Thyroid gland (tissue), 4 donors: ENCODE measurements at regions not wholly inside any gene's neighbourhood (a gene's known extent, or its start where the extent isn't known, plus 50 kb on each side); places are given as distances from the start of the nearest gene placed in this dataset.
"Not testable (repeated sequence)": the region's sequence is repeated elsewhere in the genome, so short reads cannot be mapped to it uniquely, and the experiment has no call there.

ENCODE experiments used
- DNase-seq, 2 donors: peaks; one replicate each; pipeline ENCODE4 v3.0.0-alpha.2; 2019
- H3K27ac ChIP-seq, 3 donors: fragments of 200-600 bp; sonication (generic); 1 replicate in 2 of 3; 2 replicates in 1 of 3; pipeline ENCODE4 v1.5.1; 2016 to 2019; ENCODE audit warnings: mild to moderate bottlenecking in 1 of 3, moderate library complexity in 1 of 3
- H3K27me3 ChIP-seq: fragments of 200-600 bp; sonication (generic); one replicate; pipeline ENCODE4 v1.5.1; 2019
- H3K36me3 ChIP-seq, 2 donors: fragments of 200-600 bp; sonication (generic); one replicate each; pipeline ENCODE4 v1.5.1; 2016 to 2019
- H3K4me1 ChIP-seq, 2 donors: fragments of 200-600 bp; sonication (generic); one replicate each; pipeline ENCODE4 v1.5.1; 2017 to 2019
- H3K4me3 ChIP-seq, 3 donors: fragments of 200-600 bp; sonication (generic); replicated peaks in 1 of 3; 1 replicate in 2 of 3; 2 replicates in 1 of 3; pipeline ENCODE4 v1.5.1; 2016; ENCODE audit warnings: mild to moderate bottlenecking in 1 of 3
- H3K9me3 ChIP-seq: fragments of 200-600 bp; sonication (generic); one replicate; pipeline ENCODE4 v1.5.1; 2017
- CTCF ChIP-seq, 6 experiments: fragments of 200-600 bp in 3 of 6; fragments of 450-650 bp in 3 of 6; sonication (generic) in 3 of 6; IDR thresholded peaks; one replicate each; pipeline ENCODE4 v1.5.1; 2016 to 2019; ENCODE audit warnings: antibody characterized with exemption in 6 of 6, mild to moderate bottlenecking in 2 of 6, inconsistent platforms in 1 of 6, moderate library complexity in 1 of 6
- POLR2A ChIP-seq, 2 donors: fragments of 450-650 bp; IDR thresholded peaks; one replicate each; pipeline ENCODE4 v1.6.1; 2017; ENCODE audit warnings: antibody characterized with exemption in 2 of 2, mild to moderate bottlenecking in 2 of 2, moderate library complexity in 1 of 2
- WGBS, 2 donors: methylation state at CpG; one replicate each; pipeline ENCODE4 v1.1.5; 2017; 5-methylcytosine and 5-hydroxymethylcytosine counted together
- intact Hi-C: fragments of 100-400 bp; cut with DNase I; formaldehyde crosslinking; loops from one replicate; pipeline ENCODE4 v1.15.1; 2023

- intact Hi-C loops, result no loop called here
- H3K27me3 ChIP-seq, result no peaks in the 10 kb centered on the region
- 88 to 89% methylated on average over 4 of the region's 4 CpGs for WGBS, 2 donors
- H3K27ac ChIP-seq, result no peak overlapping the region
- H3K9me3 ChIP-seq, result no peaks in the 10 kb centered on the region
- no peaks in the 10 kb centered on the region for H3K4me1 ChIP-seq
- TF ChIP-seq POLR2A (IDR thresholded peaks at IDR 0.05) (no peak), CTCF (IDR thresholded peaks at IDR 0.05) (no peak)
- H3K4me3 ChIP-seq, result no peak overlapping the region
- no peaks in the 10 kb centered on the region for H3K36me3 ChIP-seq
- no peak for DNase-seq
These were observed 133.6 kb downstream of the KCNE4 start for GRCh38 chr2:223185638-223186037.

GRCh38 chr2:223187256-223187655, 135.3 kb downstream of the KCNE4 start:
- Histone ChIP-seq H3K4me1 (no peaks in the 10 kb centered on the region), H3K36me3 (no peaks in the 10 kb centered on the region), H3K4me3 (no peak overlapping the region), H3K27ac (no peak overlapping the region), H3K9me3 (no peaks in the 10 kb centered on the region), H3K27me3 (no peaks in the 10 kb centered on the region)
- WGBS, 2 donors, result 93 to 94% methylated on average over 3 of the region's 3 CpGs
- no peak for TF ChIP-seq POLR2A (IDR thresholded peaks at IDR 0.05)
- TF ChIP-seq CTCF (IDR thresholded peaks at IDR 0.05), result no peak
- DNase-seq, result no peak
- intact Hi-C loops, result no loop called here

GRCh38 chr2:223190561-223191206, 138.7 kb downstream of the KCNE4 start:
- intact Hi-C loops, H3K27me3 ChIP-seq, H3K4me1 ChIP-seq, H3K4me3 ChIP-seq, H3K27ac ChIP-seq, H3K9me3 ChIP-seq, H3K36me3 ChIP-seq: not testable (repeated sequence)
- peak in 1 of 6 experiments; percentile 15 for TF ChIP-seq CTCF (IDR thresholded peaks at IDR 0.05)
- 45 to 50% methylated on average over 10 of the region's 10 CpGs for WGBS, 2 donors
- peak; percentile 5 to 12 for DNase-seq

GRCh38 chr2:223196331-223196730, 144.3 kb downstream of the KCNE4 start:
- DNase-seq, result no peak
- H3K27me3 ChIP-seq, result no peaks in the 10 kb centered on the region
- no peaks in the 10 kb centered on the region for H3K9me3 ChIP-seq
- H3K36me3 ChIP-seq, result no peaks in the 10 kb centered on the region
- intact Hi-C loops, result no loop called here
- H3K4me3 ChIP-seq, result no peak overlapping the region
- no peaks in the 10 kb centered on the region for H3K4me1 ChIP-seq
- H3K27ac ChIP-seq, result no peak overlapping the region
- WGBS, 2 donors, result 79 to 85% methylated on average over 5 of the region's 5 CpGs
- TF ChIP-seq POLR2A (IDR thresholded peaks at IDR 0.05), result no peak
- no peak for TF ChIP-seq CTCF (IDR thresholded peaks at IDR 0.05)

GRCh38 chr2:223197046-223197445, 145.1 kb downstream of the KCNE4 start:
- no peak for TF ChIP-seq POLR2A (IDR thresholded peaks at IDR 0.05)
- no peak for TF ChIP-seq CTCF (IDR thresholded peaks at IDR 0.05)
- intact Hi-C loops, result no loop called here
- no peaks in the 10 kb centered on the region for H3K9me3 ChIP-seq
- H3K27ac ChIP-seq, result no peak overlapping the region
- H3K4me3 ChIP-seq, result no peak overlapping the region
- H3K36me3 ChIP-seq, result no peaks in the 10 kb centered on the region
- WGBS, 2 donors, result 78 to 89% methylated on average over 2 of the region's 2 CpGs
- no peaks in the 10 kb centered on the region for H3K27me3 ChIP-seq
- H3K4me1 ChIP-seq, result no peaks in the 10 kb centered on the region
- no peak for DNase-seq
